HG02981 (cell line): ENCODE measurements at regions not wholly inside any gene's neighbourhood (a gene's known extent, or its start where the extent isn't known, plus 50 kb on each side); places are given as distances from the start of the nearest gene placed in this dataset.
"Not testable (repeated sequence)": the region's sequence is repeated elsewhere in the genome, so short reads cannot be mapped to it uniquely, and the experiment has no call there.

ENCODE experiments used
- ATAC-seq: cut with Tn5 transposase; IDR thresholded peaks from one replicate; pipeline ENCODE4 v1.9.1; 2021; ENCODE audit warnings: mild to moderate bottlenecking, moderate library complexity; ENCODE audit not compliant: unreplicated experiment

- no peak for ATAC-seq
Measured at GRCh38 chr6:146928503-146928902, 275.7 kb upstream of the STXBP5 start.

GRCh38 chr6:146931214-146931613 is 273.0 kb upstream of the STXBP5 start:
- no peak for ATAC-seq

DNA sequence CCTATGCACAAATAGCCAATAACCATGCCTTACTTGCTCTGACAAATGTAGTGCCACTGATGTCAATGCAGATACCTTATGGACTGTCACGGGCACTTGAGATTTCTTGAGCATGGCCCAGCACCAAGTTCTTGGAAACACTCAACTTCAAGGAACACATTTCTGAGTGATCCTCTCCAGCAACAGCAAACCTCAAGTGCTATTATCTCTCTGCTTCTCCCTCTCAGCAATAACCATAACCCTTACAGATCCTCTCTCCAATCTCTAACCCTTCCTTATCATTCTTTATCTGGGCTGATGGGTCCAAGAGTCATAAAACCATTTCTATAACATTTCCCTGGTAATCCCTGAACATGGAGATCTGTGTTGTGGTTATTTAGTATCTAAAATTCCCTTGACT is 266.9 kb upstream of the STXBP5 start:
- ATAC-seq = no peak

DNA sequence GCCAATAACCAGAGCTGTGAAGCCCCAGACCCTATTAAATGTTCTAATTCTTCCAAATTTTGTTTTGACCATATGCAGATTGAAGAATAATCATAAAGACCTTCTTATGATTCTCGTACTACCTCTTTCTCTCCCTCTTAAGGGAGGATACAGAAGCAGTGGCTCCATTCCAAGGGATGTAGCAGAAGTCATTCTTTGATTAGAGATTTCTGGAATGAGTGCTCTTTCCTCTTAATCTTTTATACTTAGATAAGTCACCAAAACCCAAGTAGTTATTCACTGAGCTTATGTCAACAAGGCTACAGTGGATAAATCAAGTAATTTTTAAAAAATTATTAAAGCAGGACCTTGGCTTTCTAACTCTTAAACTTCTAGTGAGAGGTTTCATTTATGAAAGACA is 266.0 kb upstream of the STXBP5 start:
- no peak for ATAC-seq

DNA sequence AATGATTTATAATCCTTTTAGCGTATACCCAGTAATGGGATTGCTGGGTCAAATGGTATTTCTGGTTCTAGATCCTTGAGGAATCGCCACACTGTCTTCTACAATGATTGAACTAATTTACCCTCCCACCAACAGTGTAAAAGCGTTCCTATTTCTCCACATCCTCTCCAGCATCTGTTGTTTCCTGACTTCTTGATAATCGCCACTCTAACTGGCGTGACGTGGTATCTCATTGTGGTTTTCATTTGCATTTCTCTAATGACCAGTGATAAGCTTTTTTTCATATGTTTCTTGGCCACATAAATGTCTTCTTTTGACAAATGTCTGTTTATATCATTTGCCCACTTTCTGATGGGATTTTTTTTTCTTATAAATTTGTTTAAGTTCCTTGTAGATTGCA is 264.8 kb upstream of the STXBP5 start:
- not testable (repeated sequence) for ATAC-seq

DNA sequence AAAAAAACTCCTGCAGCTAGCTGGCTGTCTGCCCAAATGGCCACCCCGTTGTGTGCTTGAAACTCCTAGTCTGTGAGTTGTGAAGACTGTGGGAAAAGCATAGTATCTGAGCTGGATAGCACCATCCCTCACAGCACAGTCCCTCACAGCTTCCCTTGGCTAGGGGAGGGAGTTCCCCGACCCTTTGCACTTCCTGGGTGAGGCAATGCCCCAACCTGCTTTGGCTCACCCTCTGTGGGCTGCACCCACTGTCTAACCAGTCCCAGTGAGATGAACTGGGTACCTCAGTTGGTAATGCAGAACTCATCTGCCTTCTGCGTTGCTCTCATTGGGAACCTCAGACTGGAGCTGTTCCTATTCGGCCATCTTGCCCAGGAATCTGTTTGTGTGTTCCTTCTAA is 260.6 kb upstream of the STXBP5 start:
- no peak for ATAC-seq

DNA sequence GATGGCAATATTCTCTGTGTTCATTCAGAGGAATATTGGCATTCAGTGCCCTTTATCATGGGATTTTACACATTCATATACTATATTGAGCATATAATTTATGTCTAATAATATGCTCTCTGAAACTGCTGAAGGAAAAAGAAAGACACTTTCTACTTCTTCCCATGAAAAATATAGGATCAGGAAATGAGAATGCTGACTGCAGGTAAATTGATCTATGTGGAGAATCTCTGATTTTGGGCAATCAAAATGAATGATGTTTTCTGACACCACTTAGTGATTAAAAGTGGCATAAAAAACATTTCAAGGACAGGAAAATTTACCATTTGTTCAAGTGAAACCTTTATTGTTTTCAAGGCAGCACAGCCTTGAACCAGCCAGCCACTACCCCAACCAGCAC is 260.1 kb upstream of the STXBP5 start:
- ATAC-seq = no peak

- no peak for ATAC-seq
Measured at GRCh38 chr6:146944809-146945208, 259.4 kb upstream of the STXBP5 start.

GRCh38 chr6:146946559-146946958 is 257.7 kb upstream of the STXBP5 start:
- no peak for ATAC-seq

DNA sequence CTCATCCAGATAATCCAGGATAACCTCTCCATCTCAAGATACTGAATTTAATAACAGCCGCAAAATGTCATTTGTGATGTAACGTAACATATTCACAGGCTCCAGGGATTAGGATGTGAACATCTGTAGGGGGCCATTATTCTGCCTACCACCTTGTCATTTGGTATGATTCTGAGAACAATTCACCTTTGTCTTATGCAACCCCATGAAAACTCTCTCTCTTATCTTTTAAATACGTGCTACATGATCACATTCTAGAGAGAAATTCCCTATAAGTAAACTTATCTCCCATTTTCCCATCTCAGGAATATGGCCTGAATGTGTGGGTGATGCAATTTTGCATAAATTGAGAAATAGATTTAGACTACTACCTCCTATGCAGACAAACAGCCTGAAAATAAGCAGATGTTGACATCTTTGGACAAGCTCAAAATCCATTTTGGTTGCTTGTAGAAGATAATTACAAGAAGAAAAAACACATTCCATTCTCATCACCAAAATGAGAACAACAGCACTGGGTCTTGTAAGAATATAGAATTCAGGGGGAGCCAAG is 255.4 kb upstream of the STXBP5 start:
- ATAC-seq = no peak

DNA sequence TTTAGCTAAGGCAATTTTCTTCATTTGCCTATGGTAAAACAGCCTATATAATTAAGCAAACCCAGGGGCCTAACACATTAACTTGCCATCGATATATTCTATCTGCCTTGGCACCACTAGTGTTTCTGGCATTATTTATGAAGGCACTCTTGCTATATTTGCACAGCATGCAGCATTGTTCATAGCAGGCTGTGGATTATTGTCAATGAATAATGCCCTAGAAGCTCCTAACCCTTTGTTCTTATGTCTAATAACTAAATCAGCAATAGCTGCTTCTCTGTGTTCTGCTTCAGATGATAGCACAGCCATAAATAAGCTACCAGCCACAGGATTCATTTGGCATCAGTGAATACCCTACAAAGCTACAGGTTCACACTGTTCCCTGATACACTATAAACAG is 254.8 kb upstream of the STXBP5 start:
- ATAC-seq = no peak

DNA sequence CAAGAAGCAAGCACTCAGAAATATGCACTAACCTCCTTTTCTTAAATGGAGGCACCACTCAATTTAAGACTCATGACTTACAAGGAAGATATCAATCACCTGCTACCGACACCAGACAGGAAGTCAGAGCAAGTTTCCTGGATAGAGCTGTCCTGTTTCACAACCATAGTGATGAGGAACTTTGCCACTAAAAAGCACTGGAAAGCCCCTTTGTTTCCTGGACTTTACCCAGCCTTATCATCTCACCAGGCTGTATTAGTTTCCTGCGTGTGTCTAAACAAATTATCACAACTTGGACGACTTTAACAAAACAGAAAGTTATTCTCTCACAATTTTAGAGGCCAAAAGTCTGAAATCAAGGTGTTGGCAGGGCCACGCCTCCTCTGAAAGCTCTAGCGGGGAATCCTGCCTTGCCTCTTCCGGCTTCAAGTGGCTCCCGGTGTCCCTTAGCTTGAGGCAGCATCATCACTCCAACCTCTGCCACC is 253.8 kb upstream of the STXBP5 start:
- ATAC-seq = peak; percentile 47

DNA sequence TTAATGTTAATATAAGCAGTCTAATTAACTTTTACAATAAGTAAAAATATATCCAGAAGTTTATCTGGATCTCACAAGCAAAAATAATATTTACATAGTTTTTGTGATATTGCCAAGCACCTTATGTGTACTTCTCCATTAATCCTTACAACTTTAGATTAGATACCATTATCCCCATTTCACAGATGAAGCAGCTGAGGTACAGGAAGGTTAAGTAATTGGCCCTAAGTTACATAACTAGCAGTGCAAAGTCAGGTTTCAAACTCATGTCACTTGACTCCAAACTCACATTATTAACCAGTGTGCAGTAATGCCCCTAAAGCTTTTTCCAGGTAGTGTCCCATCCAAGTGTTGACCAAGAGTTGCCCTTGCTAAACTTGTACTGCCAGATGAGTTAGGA is 248.6 kb upstream of the STXBP5 start:
- no peak for ATAC-seq

GRCh38 chr6:146957181-146958093 is 246.8 kb upstream of the STXBP5 start:
- no peak for ATAC-seq

- no peak for ATAC-seq
Measured at GRCh38 chr6:146961831-146962230, 242.4 kb upstream of the STXBP5 start.

DNA sequence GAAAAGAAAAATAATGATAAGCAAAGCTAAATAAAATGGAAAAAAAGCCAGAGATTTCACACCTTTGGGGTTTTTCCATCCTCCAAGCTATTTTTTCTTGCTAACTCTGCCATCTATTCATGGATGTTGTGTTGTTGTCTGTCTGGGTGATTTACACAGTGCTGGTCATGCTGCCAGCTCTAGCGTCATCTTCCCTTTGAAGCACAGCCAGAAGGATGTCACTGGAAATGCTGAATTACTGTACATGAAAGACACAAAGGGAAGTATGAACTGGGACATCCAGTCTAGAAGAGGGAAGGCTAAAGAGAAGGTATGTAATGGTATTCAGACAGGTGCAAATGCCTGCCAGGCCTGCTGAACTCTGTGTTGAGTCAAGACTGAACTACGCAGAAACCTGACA is 241.9 kb upstream of the STXBP5 start:
- no peak for ATAC-seq

DNA sequence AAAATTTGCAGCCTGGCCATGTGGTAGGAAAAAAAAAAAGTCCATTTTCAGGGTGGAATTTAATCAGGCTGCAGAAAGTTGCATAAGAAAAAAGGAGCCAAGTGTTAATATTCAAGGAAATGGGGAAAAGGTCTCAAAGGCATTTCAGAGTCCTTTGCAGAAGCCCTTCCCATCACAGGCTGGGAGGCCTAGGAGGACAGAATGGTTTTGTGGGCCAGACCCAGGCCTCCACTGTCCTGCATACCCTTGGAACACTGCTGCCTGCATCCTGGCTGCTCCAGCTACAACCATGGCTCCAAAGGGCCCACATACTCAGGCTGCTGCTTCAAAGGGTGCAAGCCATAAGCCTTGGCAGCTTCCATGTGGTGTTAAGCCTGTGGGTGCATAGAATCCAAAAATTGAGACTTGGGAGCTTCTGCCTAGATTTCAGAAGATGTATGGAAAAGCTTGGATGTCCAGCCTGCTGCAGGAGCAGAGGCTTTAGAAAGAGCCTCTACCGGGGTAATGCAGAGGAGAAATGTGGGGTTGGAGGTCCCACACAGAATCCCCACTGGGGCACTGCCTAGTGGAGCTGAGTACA is 239.0 kb upstream of the STXBP5 start:
- no peak for ATAC-seq

DNA sequence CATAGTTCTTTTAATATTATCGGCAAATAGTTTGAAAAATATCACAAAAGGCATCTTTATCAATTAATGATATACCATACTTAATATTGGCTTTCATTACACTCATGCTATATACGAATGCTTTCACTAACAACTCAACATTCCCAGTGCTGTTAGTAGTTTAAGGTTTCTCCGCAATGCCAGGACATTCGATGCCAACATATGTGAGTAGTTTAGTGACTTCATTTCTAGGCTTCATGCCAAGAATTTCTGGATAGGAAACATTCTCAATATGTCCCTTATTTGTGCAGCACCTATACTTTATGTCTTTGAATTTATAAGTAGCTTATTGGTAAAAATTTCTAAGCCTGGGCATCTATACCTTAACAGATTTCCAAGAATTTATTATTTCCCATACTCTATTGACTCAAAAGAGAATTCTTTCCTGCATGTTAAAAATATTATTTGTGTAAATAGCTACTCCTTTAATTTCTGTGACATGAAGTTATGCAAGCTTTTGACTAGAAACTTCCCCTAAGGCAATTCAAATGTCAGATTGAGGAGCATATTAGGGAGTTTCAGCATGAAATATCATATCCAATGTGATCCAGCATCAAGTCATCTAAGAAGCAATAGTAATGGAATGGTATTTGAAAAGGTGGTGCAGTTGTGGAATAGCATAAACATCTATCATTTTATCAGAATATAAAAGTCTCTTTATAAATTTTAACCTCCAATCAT is 236.0 kb upstream of the STXBP5 start:
- no peak for ATAC-seq

DNA sequence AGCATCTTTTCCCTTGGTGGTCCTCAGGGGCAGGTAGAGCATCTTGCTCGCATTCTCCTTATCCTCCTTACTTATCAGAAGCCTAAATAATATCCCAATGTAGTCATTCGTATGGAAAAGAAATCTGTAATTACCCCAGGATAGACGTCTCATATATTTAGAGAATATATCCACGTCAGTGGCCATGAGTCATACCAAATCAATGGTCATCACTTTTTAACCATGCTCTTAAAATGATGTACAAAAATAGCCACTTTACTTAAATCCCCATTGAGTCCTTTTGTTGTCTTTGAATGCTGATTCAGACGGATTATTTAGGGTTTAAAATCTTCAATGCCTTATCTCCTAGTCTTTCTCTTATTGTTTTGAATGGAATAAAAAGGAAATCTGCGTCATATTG is 231.7 kb upstream of the STXBP5 start:
- no peak for ATAC-seq

GRCh38 chr6:146974351-146974750 is 229.9 kb upstream of the STXBP5 start:
- ATAC-seq = no peak

DNA sequence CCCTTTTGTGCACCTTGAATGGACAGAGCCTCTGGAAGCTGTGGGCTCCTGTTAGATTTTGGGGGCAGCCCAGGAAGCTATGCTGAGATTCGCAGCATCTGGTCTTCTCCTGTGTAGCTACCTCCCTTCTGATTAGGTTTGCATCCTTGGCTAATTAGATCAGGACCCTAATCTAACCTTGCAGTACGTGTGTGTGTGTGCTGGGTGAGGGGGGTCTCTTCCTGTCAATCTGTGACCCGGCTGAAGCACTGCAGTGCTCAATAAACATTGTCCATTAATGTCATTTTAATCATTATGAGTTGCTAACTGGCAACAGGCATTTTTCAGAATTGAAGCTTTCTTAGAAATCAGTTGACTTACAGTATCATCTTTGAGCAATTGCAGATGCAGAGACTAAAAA is 229.1 kb upstream of the STXBP5 start:
- ATAC-seq = no peak
